Right ventricle myocardium superior (tissue), 1 donor: ENCODE measurements at regions not wholly inside any gene's neighbourhood (a gene's known extent, or its start where the extent isn't known, plus 50 kb on each side); places are given as distances from the start of the nearest gene placed in this dataset.

ENCODE experiments used
- ATAC-seq: fragments of 200-7000 bp; cut with Tn5 transposase; one replicate; pipeline ENCODE4 v1.9.1; 2020; ENCODE audit warnings: mild to moderate bottlenecking; ENCODE audit not compliant: poor library complexity
- DNase-seq: peaks from one replicate; pipeline ENCODE4 v3.0.0-alpha.2; 2020
- intact Hi-C: fragments of 100-400 bp; cut with DNase I; formaldehyde crosslinking; loops from one replicate; pipeline ENCODE4 v1.11.2; 2022
- donor health status: DM: no; HTN: yes; CAD: no; lungs with severe emphysema.

DNA sequence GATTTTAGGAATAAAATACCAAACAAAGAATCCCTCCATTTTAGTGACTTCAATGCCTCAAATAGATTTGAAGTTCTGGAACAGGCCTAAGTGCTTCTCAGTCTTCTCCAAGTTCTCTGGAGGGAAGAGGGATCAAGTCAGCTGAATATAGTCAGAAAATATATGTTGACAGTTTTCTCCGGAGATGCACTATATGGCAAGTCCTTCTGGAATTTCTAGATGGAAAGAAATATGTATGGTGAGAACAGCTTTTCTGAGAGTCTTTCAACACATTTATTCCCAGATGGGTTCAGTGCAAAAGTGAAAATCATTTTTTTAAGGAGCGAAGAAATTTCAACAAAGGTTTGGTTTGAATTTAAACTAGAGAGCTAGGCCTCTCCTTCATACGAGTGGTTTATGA, 317.4 kb upstream of the SLC30A5 start:
- no peak for ATAC-seq
- no peak for DNase-seq
- intact Hi-C loops = no loop called here

GRCh38 chr5:68777135-68777534, 316.7 kb upstream of the SLC30A5 start:
- intact Hi-C loops = no loop called here
- DNase-seq (no peak), ATAC-seq (no peak)

DNA sequence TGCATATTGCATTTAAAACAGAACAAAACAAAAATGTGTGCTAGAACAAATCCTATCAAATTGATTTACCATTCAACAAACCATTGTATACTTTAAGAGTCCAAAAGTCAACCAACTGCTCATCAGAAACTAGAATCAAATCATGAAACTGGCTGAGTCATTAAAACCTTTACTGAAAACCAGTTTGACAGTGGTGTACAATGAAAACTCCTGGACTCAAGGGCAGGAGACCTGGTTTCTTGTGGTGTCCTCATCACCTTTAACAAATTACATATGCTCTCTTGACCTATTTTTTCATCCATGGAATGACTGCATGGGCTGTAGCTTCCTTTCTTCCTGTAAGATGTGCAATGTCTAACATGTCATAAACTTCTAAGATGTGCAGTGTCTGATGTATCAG, 315.3 kb upstream of the SLC30A5 start:
- ATAC-seq (no peak), DNase-seq (no peak)
- intact Hi-C loops = no loop called here

- ATAC-seq (no peak), DNase-seq (no peak)
- intact Hi-C loops = no loop called here
These were observed 313.4 kb upstream of the SLC30A5 start for GRCh38 chr5:68780299-68780955.

GRCh38 chr5:68793074-68793473, 300.7 kb upstream of the SLC30A5 start:
- no peak for ATAC-seq
- no peak for DNase-seq
- intact Hi-C loops = no loop called here

- DNase-seq (no peak), ATAC-seq (no peak)
- intact Hi-C loops = no loop called here
These were observed 299.8 kb upstream of the SLC30A5 start for GRCh38 chr5:68793993-68794392.

DNA sequence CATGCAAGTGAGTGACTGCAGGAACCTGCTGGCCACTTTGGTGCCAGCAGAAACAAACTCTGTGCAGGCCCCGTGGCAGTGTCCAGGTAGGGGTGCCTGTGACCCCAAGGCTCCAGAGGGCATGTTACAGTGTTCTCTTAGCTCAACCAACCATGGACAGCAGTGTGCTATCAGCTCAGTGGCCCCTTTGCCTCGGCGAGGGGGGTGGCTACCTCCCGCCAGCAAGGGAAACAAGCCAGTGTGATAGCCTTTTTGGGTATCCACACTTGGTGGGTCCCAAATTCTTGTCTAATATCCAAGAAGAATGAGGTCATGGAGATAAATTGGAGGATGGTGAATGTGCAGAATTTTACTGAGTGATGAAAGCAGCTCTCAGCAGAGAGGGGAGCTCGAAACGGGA, 298.6 kb upstream of the SLC30A5 start:
- no peak for DNase-seq
- intact Hi-C loops = no loop called here

GRCh38 chr5:68798877-68799843, 294.7 kb upstream of the SLC30A5 start:
- ATAC-seq (no peak), DNase-seq (no peak)
- intact Hi-C loops = no loop called here

More for the DNA sequence above, 298.6 kb upstream of the SLC30A5 start:
- peak; percentile 72 for ATAC-seq

DNA sequence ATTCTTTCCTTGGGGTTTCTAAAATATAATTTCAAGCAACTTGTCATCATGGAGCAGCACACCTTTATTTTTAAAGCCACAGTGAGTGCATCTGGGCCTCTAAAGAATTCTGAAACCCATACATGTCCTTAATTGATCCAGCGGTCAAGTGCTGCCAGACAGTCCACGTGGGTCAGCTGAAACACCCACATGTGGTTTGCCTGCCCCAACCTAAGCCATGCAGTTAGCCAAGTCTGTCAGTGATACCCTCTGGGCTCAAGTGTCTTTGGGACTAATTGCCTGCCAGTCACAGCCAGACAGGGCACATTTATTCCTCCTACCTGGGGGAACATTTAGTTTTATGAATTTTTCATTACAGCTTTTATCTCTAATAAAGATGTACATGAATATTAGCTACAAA, 291.4 kb upstream of the SLC30A5 start:
- DNase-seq (no peak), ATAC-seq (no peak)
- intact Hi-C loops = no loop called here

GRCh38 chr5:68803881-68804319, 289.9 kb upstream of the SLC30A5 start:
- peak; percentile 76 for ATAC-seq

DNA sequence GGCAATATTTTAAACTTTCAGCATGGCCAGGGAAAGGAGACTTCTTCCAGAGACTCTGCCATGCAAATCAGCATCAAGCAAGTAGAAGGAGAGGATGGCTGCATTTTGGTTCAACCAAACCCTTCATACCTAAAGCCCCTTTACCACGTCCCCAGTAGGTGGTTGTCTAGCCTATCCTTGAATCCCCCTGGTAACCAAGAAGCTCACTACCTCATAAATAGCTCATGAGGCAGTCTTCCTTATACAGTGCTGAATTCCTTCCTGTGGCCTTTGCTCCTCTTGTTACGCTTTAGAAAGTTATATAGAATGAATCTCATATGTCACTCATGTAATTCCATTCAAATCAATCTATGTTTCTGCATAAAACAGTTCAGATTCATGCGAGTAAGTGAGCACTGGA, 289.5 kb upstream of the SLC30A5 start:
- ATAC-seq (no peak), DNase-seq (no peak)
- intact Hi-C loops = no loop called here

More at GRCh38 chr5:68803881-68804319, 289.9 kb upstream of the SLC30A5 start:
- no peak for DNase-seq
- intact Hi-C loops = no loop called here

- intact Hi-C loops = no loop called here
- no peak for DNase-seq
- no peak for ATAC-seq
These were observed 288.4 kb upstream of the SLC30A5 start for GRCh38 chr5:68805444-68805843.

GRCh38 chr5:68817632-68818031, 276.2 kb upstream of the SLC30A5 start:
- DNase-seq = no peak
- intact Hi-C loops = no loop called here
- ATAC-seq = no peak

- ATAC-seq = no peak
These were observed 275.6 kb upstream of the SLC30A5 start for GRCh38 chr5:68818057-68818695.

DNA sequence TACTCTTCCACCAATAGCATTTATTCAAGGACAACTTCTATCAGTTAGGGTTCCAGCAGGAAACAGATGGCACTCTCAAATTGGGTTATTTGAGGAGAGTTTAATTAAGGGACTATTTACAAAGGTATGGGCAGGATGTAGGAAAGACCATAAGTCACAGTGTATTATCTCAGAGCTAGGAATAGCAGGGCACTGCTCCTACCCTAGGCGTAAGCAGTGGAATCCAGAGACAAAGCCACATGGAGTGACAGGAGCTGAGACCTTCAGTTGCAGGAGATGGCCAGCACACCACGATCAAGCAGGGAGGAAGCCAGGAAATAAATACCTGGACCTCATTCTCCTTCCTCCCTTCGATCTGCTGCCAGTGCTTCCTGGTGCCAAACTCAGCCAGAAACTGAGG, 274.9 kb upstream of the SLC30A5 start:
- intact Hi-C loops = no loop called here
- ATAC-seq (no peak), DNase-seq (no peak)

More at GRCh38 chr5:68818057-68818695, 275.6 kb upstream of the SLC30A5 start:
- intact Hi-C loops = no loop called here
- DNase-seq = no peak

- DNase-seq (no peak), ATAC-seq (no peak)
- intact Hi-C loops = no loop called here
These were observed 272.8 kb upstream of the SLC30A5 start for GRCh38 chr5:68821056-68821455.

GRCh38 chr5:68822796-68823195, 271.0 kb upstream of the SLC30A5 start:
- ATAC-seq (no peak), DNase-seq (no peak)
- intact Hi-C loops = no loop called here

DNA sequence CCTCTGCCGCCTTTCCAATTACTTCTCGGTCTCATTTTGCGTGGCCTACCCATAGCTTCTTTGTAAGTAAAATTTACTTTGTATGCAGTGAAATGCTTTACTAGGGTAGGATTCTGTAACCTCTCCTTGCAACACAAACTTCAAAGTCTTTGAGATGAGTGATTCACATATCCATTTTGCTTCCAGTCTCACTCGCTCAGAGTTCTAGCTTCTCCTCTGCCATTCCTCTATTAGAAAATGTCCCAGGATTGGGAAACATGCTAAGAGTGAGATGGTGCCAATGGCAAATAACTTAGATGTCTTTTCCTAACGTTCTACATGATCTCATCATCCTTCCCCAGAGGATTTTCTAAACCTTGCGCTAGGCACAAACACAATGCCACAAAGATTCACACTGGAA, 270.5 kb upstream of the SLC30A5 start:
- ATAC-seq = no peak
- intact Hi-C loops = no loop called here

DNA sequence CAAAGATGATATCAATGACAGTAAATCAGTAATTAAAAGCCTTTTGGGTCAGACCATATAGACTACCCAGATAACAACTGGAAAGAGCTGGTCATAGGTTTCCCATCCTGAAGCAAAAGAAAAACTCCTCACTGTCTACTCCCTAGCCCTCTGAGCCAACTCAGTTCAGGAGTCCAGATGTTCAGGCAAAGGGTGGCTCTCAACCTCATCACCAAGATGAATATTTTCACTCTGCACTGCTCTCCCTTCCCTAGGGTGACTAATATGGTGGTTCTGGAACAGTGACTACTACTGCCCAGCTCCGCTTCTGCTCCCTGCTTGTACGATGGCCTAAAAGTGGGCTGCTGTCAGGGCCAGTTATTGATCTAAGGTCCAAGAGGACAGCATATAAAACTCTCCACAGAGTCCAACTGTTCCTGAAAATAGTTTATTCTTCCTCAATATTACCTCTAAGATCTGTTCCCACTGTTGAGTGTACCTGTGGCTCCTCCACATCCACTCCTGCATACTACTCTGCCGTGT, 263.4 kb upstream of the SLC30A5 start:
- DNase-seq (no peak), ATAC-seq (no peak)
- intact Hi-C loops = no loop called here

More for the DNA sequence above, 270.5 kb upstream of the SLC30A5 start:
- no peak for DNase-seq
